Mesothelial cell of epicardium (in vitro differentiated cells): ENCODE measurements at regions not wholly inside any gene's neighbourhood (a gene's known extent, or its start where the extent isn't known, plus 50 kb on each side); places are given as distances from the start of the nearest gene placed in this dataset.

Experiments used
- DNase-seq, 2 experiments: peaks; one replicate each; pipeline ENCODE4 v3.0.0; 2021; ENCODE audit warnings: low spot score in 2 of 2; ENCODE audit not compliant: unreplicated experiment in 2 of 2
- H3K27ac Mint-ChIP-seq: 2 replicates; pipeline ENCODE4 v1.8.0; 2021; ENCODE audit warnings: mixed read lengths
- H3K27me3 Mint-ChIP-seq: 2 replicates; pipeline ENCODE4 v1.8.0; 2021; ENCODE audit warnings: low read depth, mixed read lengths
- H3K36me3 Mint-ChIP-seq: 2 replicates; pipeline ENCODE4 v1.8.0; 2021; ENCODE audit warnings: mixed read lengths
- H3K4me1 Mint-ChIP-seq: 2 replicates; pipeline ENCODE4 v1.8.0; 2021; ENCODE audit warnings: mixed read lengths
- H3K4me3 Mint-ChIP-seq: 2 replicates; pipeline ENCODE4 v1.8.0; 2021; ENCODE audit warnings: mild to moderate bottlenecking, moderate library complexity, mixed read lengths
- H3K9me3 Mint-ChIP-seq: 2 replicates; pipeline ENCODE4 v1.8.0; 2021; ENCODE audit warnings: mixed read lengths
- CTCF ChIP-seq: fragments of 200-600 bp; sonication (generic); IDR thresholded peaks from one replicate; pipeline ENCODE4 v1.5.0; 2021; ENCODE audit warnings: antibody characterized with exemption; ENCODE audit not compliant: unreplicated experiment

- no peak for TF ChIP-seq CTCF
- H3K36me3 Mint-ChIP-seq: no peaks in the 10 kb centered on the region
- DNase-seq: no peak
- H3K4me1 Mint-ChIP-seq: peaks cover 4% of the 10 kb centered on the region
- no peak overlapping the region for H3K27ac Mint-ChIP-seq
- H3K9me3 Mint-ChIP-seq: no peaks in the 10 kb centered on the region
- H3K27me3 Mint-ChIP-seq: no peaks in the 10 kb centered on the region
- no peak overlapping the region for H3K4me3 Mint-ChIP-seq
Measured at GRCh38 chr3:21830541-21830940, 79.5 kb upstream of the ZNF385D start.

GRCh38 chr3:21835264-21835663 is 84.3 kb upstream of the ZNF385D start:
- no peak for DNase-seq
- peaks cover 7% of the 10 kb centered on the region for H3K9me3 Mint-ChIP-seq
- H3K27me3 Mint-ChIP-seq: no peaks in the 10 kb centered on the region
- no peak overlapping the region for H3K27ac Mint-ChIP-seq
- no peaks in the 10 kb centered on the region for H3K36me3 Mint-ChIP-seq
- TF ChIP-seq CTCF: no peak
- no peak overlapping the region for H3K4me3 Mint-ChIP-seq
- peaks cover 5% of the 10 kb centered on the region for H3K4me1 Mint-ChIP-seq

- Mint-ChIP-seq H3K27me3 (no peaks in the 10 kb centered on the region), H3K4me3 (no peak overlapping the region)
Measured at GRCh38 chr3:21836227-21836626, 85.2 kb upstream of the ZNF385D start.

GRCh38 chr3:21839176-21839575 is 88.2 kb upstream of the ZNF385D start:
- H3K4me3 Mint-ChIP-seq: no peak overlapping the region
- H3K27me3 Mint-ChIP-seq: no peaks in the 10 kb centered on the region
- no peak for TF ChIP-seq CTCF
- H3K27ac Mint-ChIP-seq: peak overlapping the region; percentile 40
- H3K4me1 Mint-ChIP-seq: peaks cover 5% of the 10 kb centered on the region
- peaks cover 7% of the 10 kb centered on the region for H3K9me3 Mint-ChIP-seq
- no peak for DNase-seq
- no peaks in the 10 kb centered on the region for H3K36me3 Mint-ChIP-seq

More at GRCh38 chr3:21836227-21836626, 85.2 kb upstream of the ZNF385D start:
- H3K27ac Mint-ChIP-seq: no peak overlapping the region
- TF ChIP-seq CTCF: no peak
- peaks cover 5% of the 10 kb centered on the region for H3K4me1 Mint-ChIP-seq
- no peak for DNase-seq
- H3K9me3 Mint-ChIP-seq: peaks cover 7% of the 10 kb centered on the region
- no peaks in the 10 kb centered on the region for H3K36me3 Mint-ChIP-seq

- peaks cover 5% of the 10 kb centered on the region for H3K4me1 Mint-ChIP-seq
- no peak overlapping the region for H3K4me3 Mint-ChIP-seq
- no peak for DNase-seq
- peaks cover 7% of the 10 kb centered on the region for H3K9me3 Mint-ChIP-seq
- H3K36me3 Mint-ChIP-seq: no peaks in the 10 kb centered on the region
- peak overlapping the region; percentile 40 for H3K27ac Mint-ChIP-seq
- TF ChIP-seq CTCF: no peak
- H3K27me3 Mint-ChIP-seq: no peaks in the 10 kb centered on the region
Measured at GRCh38 chr3:21839592-21839991, 88.6 kb upstream of the ZNF385D start.

- no peaks in the 10 kb centered on the region for H3K36me3 Mint-ChIP-seq
- H3K27me3 Mint-ChIP-seq: no peaks in the 10 kb centered on the region
- H3K4me3 Mint-ChIP-seq: no peak overlapping the region
- no peak overlapping the region for H3K27ac Mint-ChIP-seq
- no peak for TF ChIP-seq CTCF
- H3K4me1 Mint-ChIP-seq: peaks cover 6% of the 10 kb centered on the region
- H3K9me3 Mint-ChIP-seq: peaks cover 4% of the 10 kb centered on the region
- DNase-seq: no peak
Measured at GRCh38 chr3:21847005-21847404, 96.0 kb upstream of the ZNF385D start.
